GM23338 (cell line): ENCODE measurements at regions not wholly inside any gene's neighbourhood (a gene's known extent, or its start where the extent isn't known, plus 50 kb on each side); places are given as distances from the start of the nearest gene placed in this dataset.

Experiments used
- CREB1 ChIP-seq: fragments of 250-450 bp; sonication (Bioruptor Pico); IDR thresholded peaks from 2 replicates; pipeline ENCODE4 v1.5.0; 2020; ENCODE audit warnings: low read depth, mild to moderate bottlenecking, moderate library complexity
- EZH2 ChIP-seq: fragments of 200-600 bp; sonication (generic); IDR thresholded peaks from one replicate; pipeline ENCODE4 v1.8.0; 2017; ENCODE audit warnings: antibody characterized with exemption, mild to moderate bottlenecking, low read depth; ENCODE audit not compliant: unreplicated experiment
- EZH2phosphoT487 ChIP-seq: fragments of 200-600 bp; sonication (generic); IDR thresholded peaks from one replicate; pipeline ENCODE4 v1.8.1; 2018; ENCODE audit warnings: antibody characterized with exemption; ENCODE audit not compliant: unreplicated experiment
- JUNB ChIP-seq: IDR thresholded peaks from one replicate; pipeline ENCODE4 v1.6.1; 2016; ENCODE audit warnings: antibody characterized with exemption; ENCODE audit not compliant: unreplicated experiment
- POLR2AphosphoS5 ChIP-seq: IDR thresholded peaks from 2 replicates; pipeline ENCODE4 v1.6.1; 2016; ENCODE audit warnings: antibody characterized with exemption, low read depth
- ZNF114 ChIP-seq: fragments of 250-450 bp; sonication (Bioruptor Pico); IDR thresholded peaks from 2 replicates; pipeline ENCODE4 v1.5.0; 2020; ENCODE audit warnings: mild to moderate bottlenecking, moderate library complexity
- ZNF331 ChIP-seq: fragments of 250-450 bp; sonication (Bioruptor Pico); IDR thresholded peaks from 2 replicates; pipeline ENCODE4 v1.5.0; 2020; ENCODE audit warnings: low read depth, mild to moderate bottlenecking, moderate library complexity
- TF ChIP-seq, protein P1 (sequence below), 2 experiments: fragments of 200-600 bp in 1 of 2; sonication (generic) in 1 of 2; conservative IDR thresholded peaks; 2 replicates each; pipeline versions ENCODE4 v1.5.1 to v1.6.1; 2016 to 2017; ENCODE audit warnings: antibody characterized with exemption in 2 of 2, low read depth in 2 of 2, mild to moderate bottlenecking in 2 of 2, moderate library complexity in 1 of 2
- TF ChIP-seq, protein P2 (sequence below): IDR thresholded peaks from one replicate; pipeline ENCODE4 v1.6.1; 2018; ENCODE audit warnings: antibody characterized with exemption; ENCODE audit not compliant: unreplicated experiment
- TF ChIP-seq, protein P3 (sequence below): IDR thresholded peaks from 2 replicates; pipeline ENCODE4 v1.6.1; 2016; ENCODE audit warnings: antibody characterized with exemption
- TF ChIP-seq, protein P4 (sequence below): fragments of 250-450 bp; sonication (Bioruptor Pico); IDR thresholded peaks from 2 replicates; pipeline ENCODE4 v1.5.0; 2020; ENCODE audit warnings: mild to moderate bottlenecking, moderate library complexity

DNA sequence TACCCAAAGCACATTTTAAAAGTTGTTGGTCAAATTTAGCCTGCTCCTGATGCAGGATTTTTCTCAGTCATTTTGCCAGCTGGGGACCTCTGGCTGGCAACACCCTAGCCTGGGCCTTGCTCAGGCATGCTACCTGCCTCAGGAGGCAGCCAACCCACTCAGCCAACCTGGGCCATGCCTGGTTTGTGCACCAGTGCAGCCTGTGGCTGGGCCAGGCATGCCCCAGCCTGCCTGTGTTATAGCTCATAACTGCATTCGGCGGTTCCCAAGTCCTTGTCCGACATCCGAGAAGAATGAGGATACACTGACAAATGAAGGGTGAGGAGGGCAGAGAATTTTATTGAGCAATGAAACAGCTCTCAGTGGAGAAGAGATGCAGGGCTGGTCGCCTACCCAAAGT lies 608.0 kb downstream of the SUCLG1 start:
- TF ChIP-seq, protein P1, sequence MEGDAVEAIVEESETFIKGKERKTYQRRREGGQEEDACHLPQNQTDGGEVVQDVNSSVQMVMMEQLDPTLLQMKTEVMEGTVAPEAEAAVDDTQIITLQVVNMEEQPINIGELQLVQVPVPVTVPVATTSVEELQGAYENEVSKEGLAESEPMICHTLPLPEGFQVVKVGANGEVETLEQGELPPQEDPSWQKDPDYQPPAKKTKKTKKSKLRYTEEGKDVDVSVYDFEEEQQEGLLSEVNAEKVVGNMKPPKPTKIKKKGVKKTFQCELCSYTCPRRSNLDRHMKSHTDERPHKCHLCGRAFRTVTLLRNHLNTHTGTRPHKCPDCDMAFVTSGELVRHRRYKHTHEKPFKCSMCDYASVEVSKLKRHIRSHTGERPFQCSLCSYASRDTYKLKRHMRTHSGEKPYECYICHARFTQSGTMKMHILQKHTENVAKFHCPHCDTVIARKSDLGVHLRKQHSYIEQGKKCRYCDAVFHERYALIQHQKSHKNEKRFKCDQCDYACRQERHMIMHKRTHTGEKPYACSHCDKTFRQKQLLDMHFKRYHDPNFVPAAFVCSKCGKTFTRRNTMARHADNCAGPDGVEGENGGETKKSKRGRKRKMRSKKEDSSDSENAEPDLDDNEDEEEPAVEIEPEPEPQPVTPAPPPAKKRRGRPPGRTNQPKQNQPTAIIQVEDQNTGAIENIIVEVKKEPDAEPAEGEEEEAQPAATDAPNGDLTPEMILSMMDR (conservative IDR thresholded peaks at IDR 0.05; ENCODE audit: low read depth in 2 of 2), result no peak
- TF ChIP-seq EZH2 (no peak), EZH2phosphoT487 (no peak), POLR2AphosphoS5 (no peak), ZNF331 (CRISPR knock-in tag) (no peak), CREB1 (no peak), JUNB (no peak), ZNF114 (CRISPR knock-in tag) (no peak)
- TF ChIP-seq, protein P2, sequence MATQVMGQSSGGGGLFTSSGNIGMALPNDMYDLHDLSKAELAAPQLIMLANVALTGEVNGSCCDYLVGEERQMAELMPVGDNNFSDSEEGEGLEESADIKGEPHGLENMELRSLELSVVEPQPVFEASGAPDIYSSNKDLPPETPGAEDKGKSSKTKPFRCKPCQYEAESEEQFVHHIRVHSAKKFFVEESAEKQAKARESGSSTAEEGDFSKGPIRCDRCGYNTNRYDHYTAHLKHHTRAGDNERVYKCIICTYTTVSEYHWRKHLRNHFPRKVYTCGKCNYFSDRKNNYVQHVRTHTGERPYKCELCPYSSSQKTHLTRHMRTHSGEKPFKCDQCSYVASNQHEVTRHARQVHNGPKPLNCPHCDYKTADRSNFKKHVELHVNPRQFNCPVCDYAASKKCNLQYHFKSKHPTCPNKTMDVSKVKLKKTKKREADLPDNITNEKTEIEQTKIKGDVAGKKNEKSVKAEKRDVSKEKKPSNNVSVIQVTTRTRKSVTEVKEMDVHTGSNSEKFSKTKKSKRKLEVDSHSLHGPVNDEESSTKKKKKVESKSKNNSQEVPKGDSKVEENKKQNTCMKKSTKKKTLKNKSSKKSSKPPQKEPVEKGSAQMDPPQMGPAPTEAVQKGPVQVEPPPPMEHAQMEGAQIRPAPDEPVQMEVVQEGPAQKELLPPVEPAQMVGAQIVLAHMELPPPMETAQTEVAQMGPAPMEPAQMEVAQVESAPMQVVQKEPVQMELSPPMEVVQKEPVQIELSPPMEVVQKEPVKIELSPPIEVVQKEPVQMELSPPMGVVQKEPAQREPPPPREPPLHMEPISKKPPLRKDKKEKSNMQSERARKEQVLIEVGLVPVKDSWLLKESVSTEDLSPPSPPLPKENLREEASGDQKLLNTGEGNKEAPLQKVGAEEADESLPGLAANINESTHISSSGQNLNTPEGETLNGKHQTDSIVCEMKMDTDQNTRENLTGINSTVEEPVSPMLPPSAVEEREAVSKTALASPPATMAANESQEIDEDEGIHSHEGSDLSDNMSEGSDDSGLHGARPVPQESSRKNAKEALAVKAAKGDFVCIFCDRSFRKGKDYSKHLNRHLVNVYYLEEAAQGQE, result no peak
- TF ChIP-seq, protein P3, sequence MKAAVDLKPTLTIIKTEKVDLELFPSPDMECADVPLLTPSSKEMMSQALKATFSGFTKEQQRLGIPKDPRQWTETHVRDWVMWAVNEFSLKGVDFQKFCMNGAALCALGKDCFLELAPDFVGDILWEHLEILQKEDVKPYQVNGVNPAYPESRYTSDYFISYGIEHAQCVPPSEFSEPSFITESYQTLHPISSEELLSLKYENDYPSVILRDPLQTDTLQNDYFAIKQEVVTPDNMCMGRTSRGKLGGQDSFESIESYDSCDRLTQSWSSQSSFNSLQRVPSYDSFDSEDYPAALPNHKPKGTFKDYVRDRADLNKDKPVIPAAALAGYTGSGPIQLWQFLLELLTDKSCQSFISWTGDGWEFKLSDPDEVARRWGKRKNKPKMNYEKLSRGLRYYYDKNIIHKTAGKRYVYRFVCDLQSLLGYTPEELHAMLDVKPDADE, result no peak
- TF ChIP-seq, protein P4, sequence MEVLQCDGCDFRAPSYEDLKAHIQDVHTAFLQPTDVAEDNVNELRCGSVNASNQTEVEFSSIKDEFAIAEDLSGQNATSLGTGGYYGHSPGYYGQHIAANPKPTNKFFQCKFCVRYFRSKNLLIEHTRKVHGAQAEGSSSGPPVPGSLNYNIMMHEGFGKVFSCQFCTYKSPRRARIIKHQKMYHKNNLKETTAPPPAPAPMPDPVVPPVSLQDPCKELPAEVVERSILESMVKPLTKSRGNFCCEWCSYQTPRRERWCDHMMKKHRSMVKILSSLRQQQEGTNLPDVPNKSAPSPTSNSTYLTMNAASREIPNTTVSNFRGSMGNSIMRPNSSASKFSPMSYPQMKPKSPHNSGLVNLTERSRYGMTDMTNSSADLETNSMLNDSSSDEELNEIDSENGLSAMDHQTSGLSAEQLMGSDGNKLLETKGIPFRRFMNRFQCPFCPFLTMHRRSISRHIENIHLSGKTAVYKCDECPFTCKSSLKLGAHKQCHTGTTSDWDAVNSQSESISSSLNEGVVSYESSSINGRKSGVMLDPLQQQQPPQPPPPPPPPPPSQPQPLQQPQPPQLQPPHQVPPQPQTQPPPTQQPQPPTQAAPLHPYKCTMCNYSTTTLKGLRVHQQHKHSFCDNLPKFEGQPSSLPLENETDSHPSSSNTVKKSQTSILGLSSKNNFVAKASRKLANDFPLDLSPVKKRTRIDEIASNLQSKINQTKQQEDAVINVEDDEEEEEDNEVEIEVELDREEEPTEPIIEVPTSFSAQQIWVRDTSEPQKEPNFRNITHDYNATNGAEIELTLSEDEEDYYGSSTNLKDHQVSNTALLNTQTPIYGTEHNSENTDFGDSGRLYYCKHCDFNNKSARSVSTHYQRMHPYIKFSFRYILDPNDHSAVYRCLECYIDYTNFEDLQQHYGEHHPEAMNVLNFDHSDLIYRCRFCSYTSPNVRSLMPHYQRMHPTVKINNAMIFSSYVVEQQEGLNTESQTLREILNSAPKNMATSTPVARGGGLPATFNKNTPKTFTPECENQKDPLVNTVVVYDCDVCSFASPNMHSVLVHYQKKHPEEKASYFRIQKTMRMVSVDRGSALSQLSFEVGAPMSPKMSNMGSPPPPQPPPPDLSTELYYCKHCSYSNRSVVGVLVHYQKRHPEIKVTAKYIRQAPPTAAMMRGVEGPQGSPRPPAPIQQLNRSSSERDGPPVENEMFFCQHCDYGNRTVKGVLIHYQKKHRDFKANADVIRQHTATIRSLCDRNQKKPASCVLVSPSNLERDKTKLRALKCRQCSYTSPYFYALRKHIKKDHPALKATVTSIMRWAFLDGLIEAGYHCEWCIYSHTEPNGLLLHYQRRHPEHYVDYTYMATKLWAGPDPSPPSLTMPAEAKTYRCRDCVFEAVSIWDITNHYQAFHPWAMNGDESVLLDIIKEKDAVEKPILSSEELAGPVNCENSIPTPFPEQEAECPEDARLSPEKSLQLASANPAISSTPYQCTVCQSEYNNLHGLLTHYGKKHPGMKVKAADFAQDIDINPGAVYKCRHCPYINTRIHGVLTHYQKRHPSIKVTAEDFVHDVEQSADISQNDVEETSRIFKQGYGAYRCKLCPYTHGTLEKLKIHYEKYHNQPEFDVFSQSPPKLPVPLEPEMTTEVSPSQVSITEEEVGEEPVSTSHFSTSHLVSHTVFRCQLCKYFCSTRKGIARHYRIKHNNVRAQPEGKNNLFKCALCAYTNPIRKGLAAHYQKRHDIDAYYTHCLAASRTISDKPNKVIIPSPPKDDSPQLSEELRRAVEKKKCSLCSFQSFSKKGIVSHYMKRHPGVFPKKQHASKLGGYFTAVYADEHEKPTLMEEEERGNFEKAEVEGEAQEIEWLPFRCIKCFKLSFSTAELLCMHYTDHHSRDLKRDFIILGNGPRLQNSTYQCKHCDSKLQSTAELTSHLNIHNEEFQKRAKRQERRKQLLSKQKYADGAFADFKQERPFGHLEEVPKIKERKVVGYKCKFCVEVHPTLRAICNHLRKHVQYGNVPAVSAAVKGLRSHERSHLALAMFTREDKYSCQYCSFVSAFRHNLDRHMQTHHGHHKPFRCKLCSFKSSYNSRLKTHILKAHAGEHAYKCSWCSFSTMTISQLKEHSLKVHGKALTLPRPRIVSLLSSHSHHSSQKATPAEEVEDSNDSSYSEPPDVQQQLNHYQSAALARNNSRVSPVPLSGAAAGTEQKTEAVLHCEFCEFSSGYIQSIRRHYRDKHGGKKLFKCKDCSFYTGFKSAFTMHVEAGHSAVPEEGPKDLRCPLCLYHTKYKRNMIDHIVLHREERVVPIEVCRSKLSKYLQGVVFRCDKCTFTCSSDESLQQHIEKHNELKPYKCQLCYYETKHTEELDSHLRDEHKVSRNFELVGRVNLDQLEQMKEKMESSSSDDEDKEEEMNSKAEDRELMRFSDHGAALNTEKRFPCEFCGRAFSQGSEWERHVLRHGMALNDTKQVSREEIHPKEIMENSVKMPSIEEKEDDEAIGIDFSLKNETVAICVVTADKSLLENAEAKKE (CRISPR knock-in tag), result no peak
